Smooth muscle cell (in vitro differentiated cells): ENCODE measurements at regions not wholly inside any gene's neighbourhood (a gene's known extent, or its start where the extent isn't known, plus 50 kb on each side); places are given as distances from the start of the nearest gene placed in this dataset.

Source experiments
- DNase-seq: peaks from one replicate; lab custom pipeline; 2025; ENCODE audit not compliant: unreplicated experiment; lab: John Stamatoyannopoulos, UW
- H2AFZ ChIP-seq: fragments of 200-600 bp; sonication (generic); 2 replicates; pipeline ENCODE4 v1.6.0; 2016; ENCODE audit warnings: antibody characterized with exemption, low read depth, mild to moderate bottlenecking
- H3F3A ChIP-seq: fragments of 200-600 bp; sonication (generic); 2 replicates; pipeline ENCODE4 v1.6.0; 2017; ENCODE audit warnings: antibody characterized with exemption, low read depth
- H3K27ac ChIP-seq: fragments of 200-600 bp; sonication (generic); 2 replicates; pipeline ENCODE4 v1.5.1; 2016; ENCODE audit warnings: low read depth, mild to moderate bottlenecking
- H3K27me3 ChIP-seq: fragments of 200-600 bp; sonication (generic); 2 replicates; pipeline ENCODE4 v1.6.1; 2016; ENCODE audit warnings: low read depth, mild to moderate bottlenecking
- H3K36me3 ChIP-seq: fragments of 200-600 bp; sonication (generic); 2 replicates; pipeline ENCODE4 v1.5.1; 2016; ENCODE audit warnings: low read depth
- H3K4me1 ChIP-seq: fragments of 200-600 bp; sonication (generic); 2 replicates; pipeline ENCODE4 v1.5.1; 2016; ENCODE audit warnings: low read depth
- H3K4me2 ChIP-seq: fragments of 200-600 bp; sonication (generic); 2 replicates; pipeline ENCODE4 v1.6.0; 2016; ENCODE audit warnings: mild to moderate bottlenecking
- H3K4me3 ChIP-seq: fragments of 200-600 bp; sonication (generic); 2 replicates; pipeline ENCODE4 v1.5.1; 2016; ENCODE audit warnings: mild to moderate bottlenecking
- H3K79me2 ChIP-seq: fragments of 200-600 bp; sonication (generic); 2 replicates; pipeline ENCODE4 v1.6.0; 2016; ENCODE audit warnings: low read depth, mild to moderate bottlenecking
- H3K9ac ChIP-seq: fragments of 200-600 bp; sonication (generic); 2 replicates; pipeline ENCODE4 v1.6.0; 2016; ENCODE audit warnings: low read depth
- H3K9me3 ChIP-seq: fragments of 200-600 bp; sonication (generic); replicated peaks from 2 replicates; pipeline ENCODE4 v1.5.1; 2016; ENCODE audit warnings: low read depth
- H4K20me1 ChIP-seq: fragments of 200-600 bp; sonication (generic); 2 replicates; pipeline ENCODE4 v1.6.0; 2016; ENCODE audit warnings: low read depth
- CTCF ChIP-seq: fragments of 200-600 bp; sonication (generic); IDR thresholded peaks from 2 replicates; pipeline ENCODE4 v1.5.1; 2017; ENCODE audit warnings: borderline replicate concordance, mild to moderate bottlenecking, antibody characterized with exemption; ENCODE audit not compliant: insufficient read depth, poor library complexity, severe bottlenecking
- WGBS: methylation state at CpG from one replicate; pipeline ENCODE4 v1.1.7; 2016; ENCODE audit warnings: low lambda C conversion rate; 5-methylcytosine and 5-hydroxymethylcytosine counted together

GRCh38 chr3:127101411-127102187, 91.3 kb upstream of the PRR23E start:
- no peaks in the 10 kb centered on the region for H3K9me3 ChIP-seq
- no peak for TF ChIP-seq CTCF
- WGBS, result 93% methylated on average over 19 of the region's 19 CpGs
- no peak overlapping the region for H2AFZ ChIP-seq
- no peak for DNase-seq
- H3K4me2 ChIP-seq, result no peak overlapping the region
- H3F3A ChIP-seq, result no peaks in the 10 kb centered on the region
- H3K9ac ChIP-seq, result no peak overlapping the region
- no peaks in the 10 kb centered on the region for H4K20me1 ChIP-seq
- H3K27ac ChIP-seq, result no peak overlapping the region
- no peak overlapping the region for H3K4me3 ChIP-seq
- H3K79me2 ChIP-seq, result no peaks in the 10 kb centered on the region
- no peaks in the 10 kb centered on the region for H3K36me3 ChIP-seq
- H3K27me3 ChIP-seq, result no peaks in the 10 kb centered on the region
- no peaks in the 10 kb centered on the region for H3K4me1 ChIP-seq

- TF ChIP-seq CTCF, result no peak
- Histone ChIP-seq H3F3A (no peaks in the 10 kb centered on the region), H3K4me3 (no peak overlapping the region), H3K4me1 (no peaks in the 10 kb centered on the region), H2AFZ (no peak overlapping the region), H3K4me2 (no peak overlapping the region), H4K20me1 (no peaks in the 10 kb centered on the region), H3K27ac (no peak overlapping the region), H3K36me3 (no peaks in the 10 kb centered on the region), H3K79me2 (no peaks in the 10 kb centered on the region), H3K27me3 (no peaks in the 10 kb centered on the region), H3K9me3 (no peaks in the 10 kb centered on the region), H3K9ac (no peak overlapping the region)
- DNase-seq, result no peak
- whole genome bisulfite sequencing, result 98% methylated on average over 3 of the region's 3 CpGs
Observed at GRCh38 chr3:127102188-127102520, 90.8 kb upstream of the PRR23E start.

GRCh38 chr3:127102587-127102986, 90.3 kb upstream of the PRR23E start:
- 92% methylated on average over 13 of the region's 13 CpGs for WGBS
- DNase-seq, result no peak
- Histone ChIP-seq H4K20me1 (no peaks in the 10 kb centered on the region), H3K27me3 (no peaks in the 10 kb centered on the region), H2AFZ (no peak overlapping the region), H3K4me1 (no peaks in the 10 kb centered on the region), H3K4me2 (no peak overlapping the region), H3K9ac (no peak overlapping the region), H3K36me3 (no peaks in the 10 kb centered on the region), H3K4me3 (no peak overlapping the region), H3K9me3 (no peaks in the 10 kb centered on the region), H3K79me2 (no peaks in the 10 kb centered on the region), H3F3A (no peaks in the 10 kb centered on the region), H3K27ac (no peak overlapping the region)
- no peak for TF ChIP-seq CTCF

- 87% methylated on average over 10 of the region's 10 CpGs for WGBS
- Histone ChIP-seq H4K20me1 (no peaks in the 10 kb centered on the region), H3F3A (no peaks in the 10 kb centered on the region), H2AFZ (no peak overlapping the region), H3K4me3 (no peak overlapping the region), H3K9me3 (no peaks in the 10 kb centered on the region), H3K79me2 (no peaks in the 10 kb centered on the region), H3K4me2 (no peak overlapping the region), H3K36me3 (no peaks in the 10 kb centered on the region), H3K27me3 (no peaks in the 10 kb centered on the region), H3K4me1 (no peaks in the 10 kb centered on the region), H3K27ac (no peak overlapping the region), H3K9ac (no peak overlapping the region)
- DNase-seq, result no peak
- TF ChIP-seq CTCF, result no peak
Observed at GRCh38 chr3:127103080-127103479, 89.9 kb upstream of the PRR23E start.
